GM12891 (cell line): ENCODE measurements at regions not wholly inside any gene's neighbourhood (a gene's known extent, or its start where the extent isn't known, plus 50 kb on each side); places are given as distances from the start of the nearest gene placed in this dataset.

Source experiments
- POLR2A ChIP-seq: IDR thresholded peaks from 2 replicates; pipeline ENCODE4 v1.6.1; 2011; ENCODE audit warnings: low read depth, low read length, control low read depth
- POLR2AphosphoS5 ChIP-seq: IDR thresholded peaks from 2 replicates; pipeline ENCODE4 v1.6.1; 2011; ENCODE audit warnings: low read depth, low read length, control low read depth
- SPI1 ChIP-seq: IDR thresholded peaks from 2 replicates; pipeline ENCODE4 v1.6.1; 2011; ENCODE audit warnings: low read depth, low read length, control low read depth
- TAF1 ChIP-seq: IDR thresholded peaks from 2 replicates; pipeline ENCODE4 v1.6.1; 2011; ENCODE audit warnings: low read depth, low read length, control low read depth

GRCh38 chr17:79169366-79169765, 94.7 kb downstream of the ENGASE start:
- TF ChIP-seq POLR2A = no peak
- TF ChIP-seq POLR2AphosphoS5 = no peak
- no peak for TF ChIP-seq SPI1
- no peak for TF ChIP-seq TAF1
